ENCODE measurements at regions not wholly inside any gene's neighbourhood (a gene's known extent, or its start where the extent isn't known, plus 50 kb on each side); places are given as distances from the start of the nearest gene placed in this dataset.

DNA sequence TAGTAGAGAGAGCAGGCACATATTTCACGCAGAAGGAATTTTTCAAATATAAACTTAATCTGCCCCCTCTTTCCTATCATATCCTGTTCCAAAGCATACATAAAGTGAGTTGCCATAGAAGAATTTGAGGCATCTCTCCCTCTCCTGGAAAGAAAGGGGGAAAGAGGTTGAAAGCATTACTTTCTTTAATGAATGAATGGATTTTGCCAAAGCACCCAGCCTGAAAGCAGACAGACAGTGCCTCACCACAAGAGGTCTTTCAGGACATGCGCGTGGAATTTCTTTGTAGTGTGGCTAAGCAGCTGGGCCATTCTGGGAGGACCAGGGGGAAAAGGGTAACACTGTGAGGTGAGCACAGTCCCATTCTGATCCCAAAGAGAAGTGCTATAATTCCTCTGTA lies 651.4 kb downstream of the IQCM start:
- TF ChIP-seq, protein P1, sequence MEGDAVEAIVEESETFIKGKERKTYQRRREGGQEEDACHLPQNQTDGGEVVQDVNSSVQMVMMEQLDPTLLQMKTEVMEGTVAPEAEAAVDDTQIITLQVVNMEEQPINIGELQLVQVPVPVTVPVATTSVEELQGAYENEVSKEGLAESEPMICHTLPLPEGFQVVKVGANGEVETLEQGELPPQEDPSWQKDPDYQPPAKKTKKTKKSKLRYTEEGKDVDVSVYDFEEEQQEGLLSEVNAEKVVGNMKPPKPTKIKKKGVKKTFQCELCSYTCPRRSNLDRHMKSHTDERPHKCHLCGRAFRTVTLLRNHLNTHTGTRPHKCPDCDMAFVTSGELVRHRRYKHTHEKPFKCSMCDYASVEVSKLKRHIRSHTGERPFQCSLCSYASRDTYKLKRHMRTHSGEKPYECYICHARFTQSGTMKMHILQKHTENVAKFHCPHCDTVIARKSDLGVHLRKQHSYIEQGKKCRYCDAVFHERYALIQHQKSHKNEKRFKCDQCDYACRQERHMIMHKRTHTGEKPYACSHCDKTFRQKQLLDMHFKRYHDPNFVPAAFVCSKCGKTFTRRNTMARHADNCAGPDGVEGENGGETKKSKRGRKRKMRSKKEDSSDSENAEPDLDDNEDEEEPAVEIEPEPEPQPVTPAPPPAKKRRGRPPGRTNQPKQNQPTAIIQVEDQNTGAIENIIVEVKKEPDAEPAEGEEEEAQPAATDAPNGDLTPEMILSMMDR (IDR thresholded peaks at IDR 0.05; ENCODE audit: borderline replicate concordance, extremely low read depth, low read length, poor library complexity, severe bottlenecking) = no peak
- TF ChIP-seq EZH2 (IDR thresholded peaks at IDR 0.05; ENCODE audit: borderline replicate concordance, low read depth, low read length, severe bottlenecking) = no peak
